ENCODE measurements at regions not wholly inside any gene's neighbourhood (a gene's known extent, or its start where the extent isn't known, plus 50 kb on each side); places are given as distances from the start of the nearest gene placed in this dataset.

DNA sequence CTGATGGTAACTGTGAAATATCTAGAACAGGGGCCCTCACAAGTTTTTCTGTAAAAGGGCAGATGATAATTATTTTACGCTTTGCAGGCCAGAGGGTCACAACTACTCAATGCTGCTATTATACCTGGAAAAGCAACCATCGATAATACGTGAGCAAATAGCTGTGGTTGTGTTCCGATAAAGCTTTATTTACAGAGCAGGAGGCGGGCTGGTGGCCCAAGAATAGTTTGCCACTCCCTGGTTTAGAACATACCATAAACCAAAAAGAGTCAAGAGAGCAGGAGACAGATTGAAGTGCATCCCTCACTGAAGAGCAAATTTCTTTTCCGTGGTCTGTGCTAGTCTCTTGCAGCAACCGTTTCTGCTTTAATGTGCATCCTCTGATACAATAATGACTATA lies 77.9 kb upstream of the DYNLRB2 start:
- H3K4me3 ChIP-seq (ENCODE audit: low read depth, low read length): no peak overlapping the region

DNA sequence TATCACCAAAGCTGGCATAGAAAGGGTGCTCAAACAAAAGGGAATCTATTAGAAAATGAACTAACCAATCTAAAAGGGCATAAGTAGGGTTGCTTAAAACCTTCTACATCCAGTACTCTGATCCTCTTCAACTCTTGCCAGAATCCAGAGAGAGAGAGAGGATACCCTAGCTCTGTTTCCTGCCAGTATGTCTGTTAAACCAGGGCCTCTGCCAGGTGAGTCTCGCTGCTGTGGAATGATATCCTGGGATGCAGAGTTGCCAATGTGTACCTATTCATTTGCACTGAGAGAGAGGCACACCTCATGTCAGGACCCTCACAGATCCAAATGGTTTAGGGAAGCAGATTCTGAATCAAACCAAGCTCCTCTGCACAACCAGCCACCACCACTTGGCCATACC lies 79.8 kb upstream of the DYNLRB2 start:
- WGBS (ENCODE audit: extremely low coverage, insufficient coverage, insufficient read length): no CpG with 5 or more reads among the region's 1 CpG
- H4K8ac ChIP-seq (ENCODE audit: low read depth, low read length): no peak overlapping the region

More for the DNA sequence above, 77.9 kb upstream of the DYNLRB2 start:
- no peaks in the 10 kb centered on the region for H3K79me2 ChIP-seq (ENCODE audit: control insufficient read depth, insufficient read depth, low read length, poor library complexity)
- H4K12ac ChIP-seq (ENCODE audit: low read depth, low read length): no peak overlapping the region
- H3K4me2 ChIP-seq (ENCODE audit: low read length): no peak overlapping the region
- H4K8ac ChIP-seq (ENCODE audit: low read depth, low read length): no peak overlapping the region
- no peak overlapping the region for H3K9ac ChIP-seq (ENCODE audit: low read length)
- H3K79me1 ChIP-seq (ENCODE audit: low read length): no peaks in the 10 kb centered on the region
- H2AK5ac ChIP-seq (ENCODE audit: low read length): no peak overlapping the region
- H3K14ac ChIP-seq (ENCODE audit: low read length): no peak overlapping the region
- no peak overlapping the region for H2BK5ac ChIP-seq (ENCODE audit: low read depth, low read length, poor library complexity)
- no peak overlapping the region for H3K23ac ChIP-seq (ENCODE audit: low read length)
- H2BK120ac ChIP-seq (ENCODE audit: insufficient read depth, low read length, poor library complexity): no peak overlapping the region
- no peak overlapping the region for H3K27ac ChIP-seq (ENCODE audit: low read depth, low read length)
- H3K18ac ChIP-seq (ENCODE audit: low read length): no peak overlapping the region
- DNase-seq: no peak
- H3K27me3 ChIP-seq (ENCODE audit: insufficient read depth, low read length): no peaks in the 10 kb centered on the region
- no peaks in the 10 kb centered on the region for H3K36me3 ChIP-seq (ENCODE audit: control insufficient read depth in 1 of 2, insufficient read depth in 2 of 2, low read length in 2 of 2)
- H3K9me3 ChIP-seq (ENCODE audit: insufficient read depth, low read depth, low read length): no peaks in the 10 kb centered on the region
- no peak overlapping the region for H4K91ac ChIP-seq (ENCODE audit: low read depth, low read length)
- no CpG with 5 or more reads among the region's 7 CpGs for WGBS (ENCODE audit: extremely low coverage, insufficient coverage, insufficient read length)
- H2BK12ac ChIP-seq (ENCODE audit: low read length): no peak overlapping the region
- no peaks in the 10 kb centered on the region for H3K4me1 ChIP-seq (ENCODE audit: control insufficient read depth in 1 of 2, insufficient read depth in 2 of 2, low read length in 2 of 2)
- no peak overlapping the region for H2AFZ ChIP-seq (ENCODE audit: insufficient read depth, low read length, poor library complexity)
- no peak overlapping the region for H3K4ac ChIP-seq (ENCODE audit: low read depth, low read length)

DNA sequence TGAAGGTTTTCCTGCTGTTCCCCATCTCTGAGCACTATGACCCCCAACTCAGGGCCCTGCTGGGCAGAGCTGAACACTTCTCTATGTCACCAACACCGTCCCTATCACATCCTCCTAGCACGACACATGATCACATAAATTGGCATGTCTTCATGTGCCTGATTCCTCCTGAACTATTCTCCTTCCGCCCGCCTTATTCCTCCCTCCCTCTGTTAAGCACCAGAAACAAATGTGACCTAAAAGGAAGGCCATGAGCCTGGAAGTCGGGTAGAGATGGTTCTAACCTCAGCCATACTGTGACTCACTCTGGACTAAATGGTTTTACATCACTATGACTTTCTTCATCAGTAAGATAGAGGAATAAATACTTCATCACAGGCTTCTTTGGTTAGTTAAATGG lies 80.8 kb upstream of the DYNLRB2 start:
- Histone ChIP-seq H2BK5ac (ENCODE audit: low read depth, low read length, poor library complexity) (no peak overlapping the region), H3K4me3 (ENCODE audit: low read depth, low read length) (no peak overlapping the region), H3K14ac (ENCODE audit: low read length) (no peak overlapping the region), H2AK5ac (ENCODE audit: low read length) (no peak overlapping the region), H2BK120ac (ENCODE audit: insufficient read depth, low read length, poor library complexity) (no peak overlapping the region), H3K9me3 (ENCODE audit: insufficient read depth, low read depth, low read length) (peaks cover 3% of the 10 kb centered on the region), H3K36me3 (ENCODE audit: control insufficient read depth in 1 of 2, insufficient read depth in 2 of 2, low read length in 2 of 2) (no peaks in the 10 kb centered on the region), H3K18ac (ENCODE audit: low read length) (no peak overlapping the region), H3K4me1 (ENCODE audit: control insufficient read depth in 1 of 2, insufficient read depth in 2 of 2, low read length in 2 of 2) (no peaks in the 10 kb centered on the region), H4K8ac (ENCODE audit: low read depth, low read length) (no peak overlapping the region), H3K23ac (ENCODE audit: low read length) (no peak overlapping the region), H3K27ac (ENCODE audit: low read depth, low read length) (no peak overlapping the region), H2BK12ac (ENCODE audit: low read length) (no peak overlapping the region), H4K91ac (ENCODE audit: low read depth, low read length) (no peak overlapping the region), H4K12ac (ENCODE audit: low read depth, low read length) (no peak overlapping the region), H3K27me3 (ENCODE audit: insufficient read depth, low read length) (no peaks in the 10 kb centered on the region), H3K79me1 (ENCODE audit: low read length) (no peaks in the 10 kb centered on the region), H3K79me2 (ENCODE audit: control insufficient read depth, insufficient read depth, low read length, poor library complexity) (no peaks in the 10 kb centered on the region), H2AFZ (ENCODE audit: insufficient read depth, low read length, poor library complexity) (no peak overlapping the region), H3K4ac (ENCODE audit: low read depth, low read length) (no peak overlapping the region), H3K4me2 (ENCODE audit: low read length) (no peak overlapping the region), H3K9ac (ENCODE audit: low read length) (no peak overlapping the region)
- no CpG with 5 or more reads among the region's 5 CpGs for WGBS (ENCODE audit: extremely low coverage, insufficient coverage, insufficient read length)
- DNase-seq: no peak

More for the DNA sequence above, 79.8 kb upstream of the DYNLRB2 start:
- Histone ChIP-seq H3K79me1 (ENCODE audit: low read length) (no peaks in the 10 kb centered on the region), H3K18ac (ENCODE audit: low read length) (no peak overlapping the region), H3K4me1 (ENCODE audit: control insufficient read depth in 1 of 2, insufficient read depth in 2 of 2, low read length in 2 of 2) (no peaks in the 10 kb centered on the region), H3K14ac (ENCODE audit: low read length) (no peak overlapping the region), H2BK120ac (ENCODE audit: insufficient read depth, low read length, poor library complexity) (no peak overlapping the region), H2AK5ac (ENCODE audit: low read length) (no peak overlapping the region), H3K4ac (ENCODE audit: low read depth, low read length) (no peak overlapping the region), H2BK12ac (ENCODE audit: low read length) (no peak overlapping the region), H3K9me3 (ENCODE audit: insufficient read depth, low read depth, low read length) (no peaks in the 10 kb centered on the region), H3K27me3 (ENCODE audit: insufficient read depth, low read length) (no peaks in the 10 kb centered on the region), H2AFZ (ENCODE audit: insufficient read depth, low read length, poor library complexity) (no peak overlapping the region), H4K12ac (ENCODE audit: low read depth, low read length) (no peak overlapping the region), H3K27ac (ENCODE audit: low read depth, low read length) (no peak overlapping the region), H3K79me2 (ENCODE audit: control insufficient read depth, insufficient read depth, low read length, poor library complexity) (no peaks in the 10 kb centered on the region), H4K91ac (ENCODE audit: low read depth, low read length) (no peak overlapping the region), H2BK5ac (ENCODE audit: low read depth, low read length, poor library complexity) (no peak overlapping the region), H3K23ac (ENCODE audit: low read length) (no peak overlapping the region), H3K4me2 (ENCODE audit: low read length) (no peak overlapping the region), H3K36me3 (ENCODE audit: control insufficient read depth in 1 of 2, insufficient read depth in 2 of 2, low read length in 2 of 2) (no peaks in the 10 kb centered on the region), H3K9ac (ENCODE audit: low read length) (no peak overlapping the region), H3K4me3 (ENCODE audit: low read depth, low read length) (no peak overlapping the region)
- DNase-seq: no peak

DNA sequence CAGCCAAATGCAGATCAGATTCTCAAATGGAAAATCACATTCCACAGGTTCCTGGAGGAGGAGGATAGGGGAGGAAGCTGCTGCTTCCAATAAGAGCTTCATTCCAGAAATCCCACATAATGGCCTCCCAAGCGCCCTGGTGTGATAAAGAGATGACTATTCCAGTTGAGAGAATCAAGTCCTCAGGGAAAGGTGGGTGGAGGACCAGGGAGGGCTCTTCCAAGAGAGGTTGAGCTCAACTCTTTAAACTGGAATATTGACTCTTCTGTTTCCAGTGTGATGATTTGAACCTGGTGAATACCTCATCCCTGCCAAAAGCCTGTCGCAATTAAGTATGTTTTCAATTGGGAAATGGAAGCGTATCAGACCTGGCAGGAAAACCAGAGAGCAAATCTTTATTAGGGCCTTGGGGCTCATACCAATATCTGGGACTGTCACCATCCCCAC lies 81.4 kb upstream of the DYNLRB2 start:
- no CpG with 5 or more reads among the region's 3 CpGs for WGBS (ENCODE audit: extremely low coverage, insufficient coverage, insufficient read length)
- Histone ChIP-seq H2AFZ (ENCODE audit: insufficient read depth, low read length, poor library complexity) (no peak overlapping the region), H3K9me3 (ENCODE audit: insufficient read depth, low read depth, low read length) (peaks cover 3% of the 10 kb centered on the region)

More for the DNA sequence above, 81.4 kb upstream of the DYNLRB2 start:
- H3K18ac ChIP-seq (ENCODE audit: low read length): no peak overlapping the region
- H3K79me2 ChIP-seq (ENCODE audit: control insufficient read depth, insufficient read depth, low read length, poor library complexity): no peaks in the 10 kb centered on the region
- no peak overlapping the region for H2BK12ac ChIP-seq (ENCODE audit: low read length)
- H3K9ac ChIP-seq (ENCODE audit: low read length): no peak overlapping the region
- no peak overlapping the region for H2BK120ac ChIP-seq (ENCODE audit: insufficient read depth, low read length, poor library complexity)
- H3K27me3 ChIP-seq (ENCODE audit: insufficient read depth, low read length): no peaks in the 10 kb centered on the region
- H3K4me3 ChIP-seq (ENCODE audit: low read depth, low read length): no peak overlapping the region
- H3K14ac ChIP-seq (ENCODE audit: low read length): no peak overlapping the region
- H4K12ac ChIP-seq (ENCODE audit: low read depth, low read length): no peak overlapping the region
- no peak overlapping the region for H2BK5ac ChIP-seq (ENCODE audit: low read depth, low read length, poor library complexity)
- DNase-seq: peak; percentile 16 to 50
- H4K8ac ChIP-seq (ENCODE audit: low read depth, low read length): no peak overlapping the region
- H3K27ac ChIP-seq (ENCODE audit: low read depth, low read length): no peak overlapping the region
- no peak overlapping the region for H4K91ac ChIP-seq (ENCODE audit: low read depth, low read length)
- no peak overlapping the region for H2AK5ac ChIP-seq (ENCODE audit: low read length)
- no peaks in the 10 kb centered on the region for H3K36me3 ChIP-seq (ENCODE audit: control insufficient read depth in 1 of 2, insufficient read depth in 2 of 2, low read length in 2 of 2)
- no peak overlapping the region for H3K4me2 ChIP-seq (ENCODE audit: low read length)
- no peaks in the 10 kb centered on the region for H3K4me1 ChIP-seq (ENCODE audit: control insufficient read depth in 1 of 2, insufficient read depth in 2 of 2, low read length in 2 of 2)
- H3K23ac ChIP-seq (ENCODE audit: low read length): no peak overlapping the region
- H3K79me1 ChIP-seq (ENCODE audit: low read length): no peaks in the 10 kb centered on the region
- H3K4ac ChIP-seq (ENCODE audit: low read depth, low read length): no peak overlapping the region

Measured in trophoblast cell (in vitro differentiated cells and primary cell).